ENCODE measurements at regions not wholly inside any gene's neighbourhood (a gene's known extent, or its start where the extent isn't known, plus 50 kb on each side); places are given as distances from the start of the nearest gene placed in this dataset.
"Not testable (repeated sequence)": the region's sequence is repeated elsewhere in the genome, so short reads cannot be mapped to it uniquely, and the experiment has no call there.

DNA sequence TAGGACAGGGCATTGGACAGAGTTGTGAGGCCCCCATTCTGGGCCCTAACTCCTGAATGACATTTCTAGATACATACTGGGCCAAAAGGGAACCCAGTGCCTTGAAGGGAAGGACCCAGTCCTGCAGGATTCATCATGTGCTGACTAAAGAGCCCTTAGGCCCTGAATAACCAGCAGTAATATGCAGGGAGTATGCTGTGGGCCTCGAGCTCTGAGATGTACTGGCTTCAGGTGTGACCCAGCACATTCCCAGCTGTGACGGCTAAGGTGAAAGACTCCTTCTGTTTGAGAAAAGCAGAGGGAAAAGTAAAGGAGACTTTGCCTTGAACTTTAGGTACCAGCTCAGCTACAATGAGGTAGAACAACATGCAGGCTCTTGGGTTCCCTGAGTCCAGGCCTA lies 138.2 kb upstream of the HUWE1 start:
- H3K4me3 ChIP-seq = no peak overlapping the region
- TF ChIP-seq EP300 (IDR thresholded peaks at IDR 0.05) = no peak
- TF ChIP-seq POLR2A (IDR thresholded peaks at IDR 0.05) = no peak
- H3K27me3 ChIP-seq = no peaks in the 10 kb centered on the region
- DNase-seq (ENCODE audit: low spot score in 2 of 2) = no peak
- 59 to 83% methylated on average over 2 of the region's 2 CpGs for WGBS, 2 donors
- H3K27ac ChIP-seq = no peak overlapping the region
- no peaks in the 10 kb centered on the region for H3K4me1 ChIP-seq
- H3K36me3 ChIP-seq = no peaks in the 10 kb centered on the region
- no peaks in the 10 kb centered on the region for H3K9me3 ChIP-seq

DNA sequence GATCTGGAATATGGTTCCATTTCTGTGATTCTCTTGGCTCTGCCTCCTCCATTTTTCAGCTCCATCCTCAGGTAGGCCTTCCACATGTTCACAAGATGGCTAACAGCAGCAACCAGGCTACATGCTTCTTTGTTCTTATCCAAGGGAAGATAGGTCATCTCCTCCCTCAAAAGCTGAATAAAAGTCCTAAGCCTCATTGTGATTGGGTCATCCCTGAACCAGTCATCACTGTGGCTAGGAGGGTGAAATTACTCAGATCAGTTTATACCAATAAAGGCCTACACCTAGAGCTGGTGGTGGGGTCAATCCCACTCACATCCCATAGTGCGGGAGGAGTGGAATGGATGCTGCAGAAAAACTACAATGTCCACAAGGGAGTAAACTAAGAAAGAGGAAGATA lies 131.6 kb upstream of the HUWE1 start:
- DNase-seq (ENCODE audit: low spot score in 2 of 2); H3K4me1 ChIP-seq; H3K4me3 ChIP-seq; H3K36me3 ChIP-seq; H3K27ac ChIP-seq; H3K27me3 ChIP-seq; H3K9me3 ChIP-seq: not testable (repeated sequence)
- 95 to 100% methylated on average over 1 of the region's 1 CpG for WGBS, 2 donors

DNA sequence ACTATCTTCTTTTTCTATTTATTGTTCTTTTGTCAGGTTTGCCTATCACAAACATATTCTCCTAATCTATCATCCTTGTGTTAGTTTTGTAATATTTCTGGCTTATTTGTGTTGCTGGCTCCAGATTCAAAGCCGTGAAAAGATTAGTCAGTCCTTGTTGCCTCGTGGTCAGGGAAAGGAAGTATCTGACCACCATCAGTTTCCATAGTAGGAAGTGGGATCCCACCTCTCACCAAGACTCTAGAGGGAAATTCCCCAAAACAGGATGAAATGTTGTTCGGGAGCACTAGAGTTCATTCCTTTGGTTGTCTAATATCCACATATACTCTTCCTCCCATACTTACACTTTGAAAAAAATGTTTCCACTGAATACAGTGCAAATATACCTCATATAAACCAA lies 131.0 kb upstream of the HUWE1 start:
- Histone ChIP-seq H3K4me1 (no peaks in the 10 kb centered on the region), H3K9me3 (no peaks in the 10 kb centered on the region), H3K36me3 (no peaks in the 10 kb centered on the region), H3K27me3 (no peaks in the 10 kb centered on the region), H3K4me3 (no peak overlapping the region), H3K27ac (no peak overlapping the region)
- DNase-seq (ENCODE audit: low spot score in 2 of 2) = no peak
- TF ChIP-seq EP300 (IDR thresholded peaks at IDR 0.05) = no peak
- TF ChIP-seq, protein P1, sequence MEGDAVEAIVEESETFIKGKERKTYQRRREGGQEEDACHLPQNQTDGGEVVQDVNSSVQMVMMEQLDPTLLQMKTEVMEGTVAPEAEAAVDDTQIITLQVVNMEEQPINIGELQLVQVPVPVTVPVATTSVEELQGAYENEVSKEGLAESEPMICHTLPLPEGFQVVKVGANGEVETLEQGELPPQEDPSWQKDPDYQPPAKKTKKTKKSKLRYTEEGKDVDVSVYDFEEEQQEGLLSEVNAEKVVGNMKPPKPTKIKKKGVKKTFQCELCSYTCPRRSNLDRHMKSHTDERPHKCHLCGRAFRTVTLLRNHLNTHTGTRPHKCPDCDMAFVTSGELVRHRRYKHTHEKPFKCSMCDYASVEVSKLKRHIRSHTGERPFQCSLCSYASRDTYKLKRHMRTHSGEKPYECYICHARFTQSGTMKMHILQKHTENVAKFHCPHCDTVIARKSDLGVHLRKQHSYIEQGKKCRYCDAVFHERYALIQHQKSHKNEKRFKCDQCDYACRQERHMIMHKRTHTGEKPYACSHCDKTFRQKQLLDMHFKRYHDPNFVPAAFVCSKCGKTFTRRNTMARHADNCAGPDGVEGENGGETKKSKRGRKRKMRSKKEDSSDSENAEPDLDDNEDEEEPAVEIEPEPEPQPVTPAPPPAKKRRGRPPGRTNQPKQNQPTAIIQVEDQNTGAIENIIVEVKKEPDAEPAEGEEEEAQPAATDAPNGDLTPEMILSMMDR (IDR thresholded peaks at IDR 0.05) = no peak
- TF ChIP-seq POLR2A (IDR thresholded peaks at IDR 0.05) = no peak
- 44 to 68% methylated on average over 3 of the region's 3 CpGs for WGBS, 2 donors

DNA sequence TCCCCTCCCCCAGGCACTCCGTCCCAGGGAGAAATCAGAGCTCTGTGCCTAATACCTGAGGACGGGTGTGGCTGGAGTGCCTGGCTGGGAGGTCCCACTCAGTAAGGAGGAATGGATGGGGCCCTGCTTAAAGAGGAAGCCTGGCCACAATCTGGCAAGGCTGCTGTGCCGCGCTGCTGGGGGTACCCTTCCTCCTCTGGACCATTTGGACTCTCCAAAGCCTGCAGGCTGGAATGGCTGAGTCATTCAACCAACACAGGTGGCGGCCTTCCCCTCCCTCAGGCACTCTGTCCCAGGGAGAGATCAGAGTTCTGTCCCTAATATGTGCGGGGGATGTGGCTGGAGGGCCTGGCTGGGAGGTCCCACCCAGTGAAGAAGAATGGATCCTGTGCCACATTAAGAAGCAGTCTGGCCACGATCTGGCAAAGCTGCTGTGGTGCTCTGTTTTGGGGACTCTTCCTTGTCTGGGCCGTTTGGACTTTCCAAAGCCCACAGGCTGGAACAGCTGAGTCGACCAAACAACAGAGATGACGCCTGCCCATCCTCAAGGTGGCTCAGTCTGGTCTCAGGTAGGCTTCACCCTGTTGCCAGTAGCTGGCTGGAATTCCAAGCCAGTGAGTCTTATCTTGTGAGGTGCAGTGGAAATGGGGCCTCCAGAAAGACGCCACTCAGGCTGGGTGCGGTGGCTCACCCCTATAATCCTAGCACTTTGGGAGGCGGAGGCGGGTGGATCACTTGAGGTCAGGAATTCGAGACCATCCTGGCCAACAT lies 127.3 kb upstream of the HUWE1 start:
- 80 to 85% methylated on average over 2 to 15 of the region's 15 CpGs for WGBS, 2 donors
- TF ChIP-seq EP300 (IDR thresholded peaks at IDR 0.05) (no peak), POLR2A (IDR thresholded peaks at IDR 0.05) (no peak)
- TF ChIP-seq, protein P1 (IDR thresholded peaks at IDR 0.05) = no peak

DNA sequence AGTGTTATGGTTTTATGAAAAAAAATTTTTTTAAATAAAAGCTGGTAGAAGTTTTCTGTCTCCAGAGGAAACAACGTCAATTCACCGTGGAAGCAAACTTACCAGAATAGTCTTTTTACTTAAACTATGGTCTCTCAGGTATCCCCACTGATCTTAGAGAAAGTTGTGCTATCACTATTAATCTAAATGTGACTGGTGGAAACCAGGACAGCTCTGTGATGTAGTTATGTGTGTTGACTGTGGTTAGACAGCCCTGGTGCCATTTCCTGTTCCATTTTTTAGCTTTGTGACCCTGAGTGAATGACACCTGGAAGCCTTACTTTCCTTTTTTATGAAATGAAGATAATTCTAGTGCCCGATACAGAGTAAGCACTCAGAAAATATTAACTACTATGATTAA lies 111.8 kb upstream of the HUWE1 start:
- H3K9me3 ChIP-seq = peaks cover 0 to 4% (median 0%) of the 10 kb centered on the region in 4 donors
- no peaks in the 10 kb centered on the region for H3K27me3 ChIP-seq
- H3K4me3 ChIP-seq = no peak overlapping the region
- no peak overlapping the region for H3K27ac ChIP-seq
- TF ChIP-seq EP300 (IDR thresholded peaks at IDR 0.05) (no peak), POLR2A (IDR thresholded peaks at IDR 0.05) (no peak)
- TF ChIP-seq, protein P1 (IDR thresholded peaks at IDR 0.05) = no peak
- H3K36me3 ChIP-seq = no peaks in the 10 kb centered on the region
- 95% methylated on average over 3 of the region's 3 CpGs for WGBS, 2 donors
- DNase-seq (ENCODE audit: low spot score in 2 of 2) = no peak
- no peaks in the 10 kb centered on the region for H3K4me1 ChIP-seq

More for the DNA sequence above, 127.3 kb upstream of the HUWE1 start:
- Histone ChIP-seq H3K27me3 (no peaks in the 10 kb centered on the region), H3K4me3 (no peak overlapping the region), H3K4me1 (no peaks in the 10 kb centered on the region), H3K9me3 (no peaks in the 10 kb centered on the region), H3K36me3 (no peaks in the 10 kb centered on the region), H3K27ac (no peak overlapping the region)
- DNase-seq (ENCODE audit: low spot score in 2 of 2) = no peak

DNA sequence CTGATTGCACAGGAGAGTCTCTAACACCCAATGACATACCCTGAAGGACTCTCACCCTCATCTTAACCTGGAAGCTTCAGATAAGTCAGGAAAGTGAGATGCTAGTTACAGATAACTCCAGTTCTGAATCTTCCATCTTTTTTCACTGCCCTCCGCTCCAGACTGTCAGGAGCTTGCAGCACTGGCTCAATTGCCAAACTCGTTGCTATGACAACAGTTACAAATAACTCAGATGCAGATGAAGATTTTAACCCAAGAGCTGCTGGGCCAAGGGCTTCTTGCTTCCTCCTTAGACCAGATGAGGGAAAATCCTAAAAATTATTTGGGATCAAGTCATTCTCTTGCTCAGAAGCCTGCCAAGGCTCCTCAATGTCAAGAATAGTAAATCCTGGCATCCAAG lies 109.1 kb upstream of the HUWE1 start:
- Histone ChIP-seq H3K9me3 (peaks cover 0 to 4% (median 0%) of the 10 kb centered on the region in 4 donors), H3K27ac (no peak overlapping the region), H3K4me1 (no peaks in the 10 kb centered on the region), H3K4me3 (no peak overlapping the region), H3K27me3 (no peaks in the 10 kb centered on the region), H3K36me3 (no peaks in the 10 kb centered on the region)
- TF ChIP-seq EP300 (IDR thresholded peaks at IDR 0.05) (no peak), POLR2A (IDR thresholded peaks at IDR 0.05) (no peak)
- TF ChIP-seq, protein P1 (IDR thresholded peaks at IDR 0.05) = no peak
- DNase-seq (ENCODE audit: low spot score in 2 of 2) = no peak
- 4 to 12% methylated on average over 2 of the region's 2 CpGs for WGBS, 2 donors
